ENCODE measurements at regions not wholly inside any gene's neighbourhood (a gene's known extent, or its start where the extent isn't known, plus 50 kb on each side); places are given as distances from the start of the nearest gene placed in this dataset.

- DNase-seq (ENCODE audit: low spot score): no peak
Measured at GRCh38 chr17:71975331-71975801, 145.5 kb upstream of the SOX9 start.

DNA sequence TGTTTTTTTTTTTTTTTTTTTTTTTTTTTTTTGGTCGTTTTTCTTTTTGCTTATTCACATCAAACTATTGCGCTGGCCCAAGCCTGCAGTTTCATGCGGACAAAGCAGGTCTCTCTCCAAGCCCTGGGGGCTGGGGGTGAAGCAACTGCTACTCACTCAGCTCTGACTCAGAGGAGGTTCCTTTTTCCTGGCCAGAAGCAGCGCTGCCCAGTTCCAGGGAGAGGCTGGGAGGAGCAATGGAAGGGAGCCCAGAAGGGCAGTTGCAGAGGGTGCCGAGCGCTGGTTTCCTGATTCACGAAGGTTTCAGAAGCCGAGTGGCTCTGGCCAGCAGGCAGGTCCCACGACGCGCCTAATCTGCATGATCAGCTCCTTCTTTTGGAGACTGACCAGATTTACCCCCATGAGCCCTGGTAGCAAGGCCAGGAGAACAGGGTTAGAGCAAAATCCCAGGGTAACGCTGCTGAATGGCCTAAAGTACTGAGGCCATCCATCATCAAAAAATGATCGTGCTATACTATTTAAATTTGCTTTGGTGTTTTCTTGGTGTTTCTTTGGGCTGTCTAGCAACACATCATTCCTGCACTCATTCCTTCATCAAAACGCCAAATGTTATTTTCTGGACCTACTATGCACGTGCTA is 144.7 kb upstream of the SOX9 start:
- no peak for DNase-seq (ENCODE audit: low spot score)

DNA sequence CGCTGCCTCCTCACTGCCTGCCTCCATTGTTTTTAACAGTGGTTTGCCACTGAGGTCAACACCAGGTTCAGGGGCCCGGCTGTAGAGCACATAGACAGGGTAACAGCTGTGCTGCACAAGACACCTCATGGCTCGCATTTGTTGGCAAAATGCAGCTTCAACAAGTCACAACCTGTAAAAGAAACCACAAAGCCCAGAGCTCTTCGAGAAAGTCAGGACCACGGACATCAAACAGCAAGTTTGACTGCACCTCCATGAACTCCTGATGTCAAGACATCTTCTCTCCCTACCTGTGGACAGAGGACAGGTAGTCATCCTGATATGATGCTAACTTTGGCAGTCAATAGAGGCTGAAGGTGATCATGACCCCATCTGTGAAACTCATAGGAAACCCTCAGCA is 142.4 kb upstream of the SOX9 start:
- DNase-seq (ENCODE audit: low spot score): no peak

DNA sequence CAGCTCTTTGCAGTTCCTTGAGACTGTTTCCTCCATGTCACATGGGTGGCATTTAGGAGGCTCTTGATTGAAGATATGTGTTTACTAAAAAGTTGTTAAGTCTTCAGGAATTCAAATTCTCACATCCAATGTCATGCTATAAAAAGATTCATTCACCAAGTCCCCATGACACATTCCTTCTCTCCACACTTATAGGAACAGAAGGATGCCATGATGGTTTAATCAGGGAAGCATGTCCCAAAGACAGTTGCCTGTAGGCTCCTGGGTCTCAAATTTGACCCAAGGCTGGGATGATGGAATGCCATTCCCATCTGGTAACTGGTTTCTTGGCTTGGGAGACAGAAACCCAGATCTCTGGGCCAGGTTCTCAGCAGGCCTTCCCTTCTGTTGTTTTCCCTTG is 140.6 kb upstream of the SOX9 start:
- no peak for DNase-seq (ENCODE audit: low spot score)

GRCh38 chr17:71983828-71984227 is 137.0 kb upstream of the SOX9 start:
- no peak for DNase-seq (ENCODE audit: low spot score)

DNA sequence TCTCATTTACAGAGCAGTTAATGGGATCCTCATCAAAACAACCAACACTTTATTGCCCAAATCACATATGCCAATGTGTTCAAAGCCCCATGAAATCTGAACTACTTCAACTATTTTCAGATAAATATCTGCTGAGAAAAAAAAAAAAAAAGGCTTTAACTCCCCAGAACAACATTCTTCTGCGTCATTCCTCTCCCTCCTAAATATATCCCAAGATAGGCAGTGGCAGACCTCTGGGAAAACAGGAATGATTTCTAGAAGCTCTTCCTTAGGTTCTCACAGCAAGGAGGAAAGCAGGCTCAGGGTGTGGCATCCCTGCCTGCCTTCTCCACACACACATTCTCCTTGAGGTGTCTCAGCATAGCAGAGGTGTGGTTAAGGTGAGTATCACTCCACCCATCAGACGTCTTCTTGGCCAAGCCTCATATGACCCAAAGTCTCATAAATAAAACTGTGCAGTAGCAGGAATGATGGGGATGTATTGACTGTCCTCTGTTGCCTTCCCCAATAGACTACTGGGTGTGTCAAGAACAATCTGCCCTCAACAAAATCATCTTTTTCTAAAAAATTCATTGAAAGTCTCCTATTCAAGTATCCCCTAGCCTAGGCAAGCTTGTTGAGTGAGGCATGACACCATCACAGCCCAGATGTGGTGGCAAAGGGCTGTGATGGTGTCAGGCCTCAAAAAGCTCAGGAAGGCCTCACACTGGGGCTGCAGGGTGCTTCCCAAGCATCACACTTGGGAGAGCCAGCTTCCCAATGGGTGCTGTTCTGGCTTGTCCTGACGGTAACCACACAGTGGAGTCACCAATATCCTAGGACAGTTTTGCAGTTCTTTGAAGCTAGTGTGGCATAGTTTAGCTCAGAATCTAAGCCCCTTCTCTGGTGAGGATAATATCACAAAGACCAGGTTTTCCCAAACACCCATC is 135.4 kb upstream of the SOX9 start:
- DNase-seq (ENCODE audit: low spot score): no peak

- DNase-seq (ENCODE audit: low spot score): no peak
Measured at GRCh38 chr17:71986886-71987285, 133.9 kb upstream of the SOX9 start.

GRCh38 chr17:71987634-71988033 is 133.2 kb upstream of the SOX9 start:
- no peak for DNase-seq (ENCODE audit: low spot score)

DNA sequence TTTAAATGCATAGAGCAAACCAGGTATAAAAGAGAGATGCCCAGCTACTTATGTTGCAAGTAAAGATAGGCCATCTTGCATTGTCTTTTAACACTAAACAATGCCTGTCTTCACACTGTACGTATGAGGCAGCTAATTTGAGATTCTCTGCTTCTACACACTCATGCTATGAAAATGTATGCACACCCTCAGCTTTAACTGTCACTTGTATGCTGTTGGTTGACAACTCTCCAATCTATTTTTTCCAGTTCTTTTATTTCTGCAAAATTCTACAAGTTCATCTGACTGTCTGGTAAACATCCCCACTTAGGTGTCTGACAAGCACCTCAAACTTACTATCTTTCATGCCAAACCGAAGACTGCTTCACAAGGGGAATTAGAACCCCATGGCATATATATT is 131.7 kb upstream of the SOX9 start:
- DNase-seq (ENCODE audit: low spot score): no peak

GRCh38 chr17:71993363-71993762 is 127.5 kb upstream of the SOX9 start:
- DNase-seq (ENCODE audit: low spot score): no peak

DNA sequence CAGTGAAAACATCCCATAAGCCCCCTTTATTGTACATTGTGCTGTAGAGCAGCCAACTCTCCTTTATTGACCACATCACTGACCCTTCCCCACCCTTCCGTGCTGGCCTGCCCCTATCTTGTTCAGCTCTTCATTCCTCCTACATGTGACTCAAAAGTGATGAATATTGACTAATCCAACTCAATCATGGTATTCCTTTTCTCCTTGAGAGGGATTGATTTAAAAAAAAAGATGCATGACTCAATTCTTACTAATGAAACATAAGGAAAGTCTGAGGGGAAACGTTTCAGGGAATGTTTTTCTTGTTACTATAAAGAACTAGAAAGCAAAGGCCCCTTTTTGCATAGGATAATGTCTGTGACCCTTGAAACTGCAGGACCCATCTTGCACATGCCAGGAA is 125.2 kb upstream of the SOX9 start:
- DNase-seq (ENCODE audit: low spot score): no peak

DNA sequence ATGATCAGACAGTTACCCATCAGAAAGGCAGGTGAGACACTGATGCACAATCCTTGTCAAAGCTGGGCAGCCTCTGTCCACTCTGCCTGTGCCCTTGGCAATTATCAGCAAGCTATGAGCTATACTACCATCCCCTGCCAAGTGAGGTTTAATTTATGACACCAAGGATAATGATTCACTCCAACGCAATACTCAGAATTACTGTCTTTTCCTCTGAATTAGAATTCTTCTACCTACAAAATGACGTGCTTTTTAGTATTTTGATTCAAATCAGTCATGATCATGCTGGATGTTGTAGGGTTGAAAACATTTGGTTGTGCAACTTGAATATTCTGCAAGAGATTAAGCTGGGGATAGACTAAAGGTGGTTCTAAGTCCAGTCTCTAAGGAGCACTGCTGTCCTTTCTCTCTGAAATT is 116.8 kb upstream of the SOX9 start:
- DNase-seq (ENCODE audit: low spot score): no peak

DNA sequence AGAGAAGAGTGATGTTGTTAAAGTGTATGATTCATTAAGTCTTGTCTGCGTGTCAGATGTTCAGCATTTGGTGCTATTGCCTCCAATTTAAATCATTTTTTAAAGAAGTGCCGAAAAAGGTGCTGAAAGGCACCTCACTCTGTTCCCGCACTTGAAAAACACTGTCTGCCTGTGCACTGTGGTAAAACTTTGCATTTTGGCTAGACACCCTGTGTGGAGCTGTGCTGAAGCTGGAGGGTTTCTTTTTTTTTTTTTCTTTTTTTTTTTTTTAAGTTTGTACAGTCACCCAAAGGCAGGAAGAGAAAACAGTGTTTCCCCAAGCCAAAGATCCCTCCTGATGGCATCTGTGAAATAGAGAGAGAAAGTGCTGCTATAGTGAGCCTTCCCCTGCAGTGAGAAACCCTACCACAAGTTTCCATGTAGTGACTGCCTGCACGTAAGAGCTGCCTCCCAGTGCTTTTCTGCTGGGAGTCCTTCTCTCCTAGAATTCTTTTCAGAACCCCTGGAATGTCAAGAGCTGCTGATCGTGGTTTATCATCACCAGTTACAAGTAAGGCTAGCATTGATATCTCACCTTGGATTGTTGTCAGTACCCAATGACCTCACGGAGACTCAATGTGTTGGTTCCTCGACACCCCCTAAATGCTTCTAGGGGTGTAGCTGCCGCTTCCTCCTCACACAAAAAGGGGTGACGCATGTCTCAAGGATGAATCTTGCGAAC is 116.0 kb upstream of the SOX9 start:
- DNase-seq (ENCODE audit: low spot score): no peak

- no peak for DNase-seq (ENCODE audit: low spot score)
Measured at GRCh38 chr17:72005332-72006163, 115.3 kb upstream of the SOX9 start.

DNA sequence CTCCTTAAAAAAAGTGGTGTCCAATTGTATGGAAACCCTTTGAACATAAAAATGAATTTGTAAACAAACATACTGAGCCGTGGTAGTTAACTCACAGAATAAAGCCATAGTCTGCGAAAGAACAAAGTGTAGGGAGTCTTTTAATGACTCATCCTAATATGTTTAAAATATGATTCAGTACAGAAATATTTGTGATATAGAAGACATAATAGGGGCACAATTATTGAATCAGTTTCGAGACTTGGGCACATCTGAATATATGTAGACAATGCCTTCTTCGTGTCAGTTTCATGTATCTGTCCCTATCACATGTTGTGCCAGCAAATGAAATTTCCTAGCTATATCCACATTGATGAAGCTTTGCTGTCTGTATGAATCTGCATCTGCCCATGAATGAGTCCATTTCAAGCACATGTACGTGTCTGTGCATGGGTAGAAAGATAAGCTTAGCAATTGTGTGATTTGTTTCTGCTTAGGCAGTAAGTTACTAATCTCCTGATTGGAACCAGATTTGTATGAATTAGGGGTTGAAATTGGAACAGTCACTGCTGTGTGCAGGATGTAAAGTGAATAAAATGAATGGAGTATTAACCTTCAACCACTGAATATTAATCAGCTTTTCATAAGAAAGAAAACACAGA is 112.5 kb upstream of the SOX9 start:
- no peak for DNase-seq (ENCODE audit: low spot score)

- no peak for DNase-seq (ENCODE audit: low spot score)
Measured at GRCh38 chr17:72011561-72011960, 109.3 kb upstream of the SOX9 start.

GRCh38 chr17:72021417-72022041 is 99.3 kb upstream of the SOX9 start:
- DNase-seq (ENCODE audit: low spot score): no peak

- no peak for DNase-seq (ENCODE audit: low spot score)
Measured at GRCh38 chr17:72022328-72023275, 98.2 kb upstream of the SOX9 start.

GRCh38 chr17:72024457-72024856 is 96.4 kb upstream of the SOX9 start:
- no peak for DNase-seq (ENCODE audit: low spot score)

DNA sequence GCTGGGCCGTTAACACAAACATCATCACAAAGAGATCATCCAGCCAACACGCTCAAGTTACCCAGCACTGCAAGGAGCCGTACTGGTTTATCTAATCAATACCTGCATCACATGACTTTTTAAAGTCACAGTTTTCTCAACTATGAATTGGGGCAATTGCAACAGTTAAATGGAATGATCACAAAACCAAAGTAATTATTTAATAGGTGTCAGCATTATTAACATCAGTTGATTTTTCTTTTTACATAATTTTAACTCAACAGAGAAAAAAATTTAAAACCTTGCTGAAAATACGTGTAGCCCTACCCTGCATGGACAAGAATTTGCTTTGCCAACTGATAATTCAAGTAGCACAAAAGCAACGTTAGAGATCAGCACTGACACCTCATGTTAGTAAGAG is 95.7 kb upstream of the SOX9 start:
- no peak for DNase-seq (ENCODE audit: low spot score)
